SKM-1 treated with dmso at 0.1 percent for 144 hours (cell line): ENCODE measurements at regions not wholly inside any gene's neighbourhood (a gene's known extent, or its start where the extent isn't known, plus 50 kb on each side); places are given as distances from the start of the nearest gene placed in this dataset.

Experiments used
- DNase-seq: peaks from one replicate; lab custom pipeline; 2025; ENCODE audit not compliant: unreplicated experiment; lab: John Stamatoyannopoulos, UW

- DNase-seq, result no peak
Observed at GRCh38 chr4:12880844-12881243, 603.3 kb downstream of the RAB28 start.

- no peak for DNase-seq
Observed at GRCh38 chr4:12879496-12879895, 604.6 kb downstream of the RAB28 start.

GRCh38 chr4:12875640-12876243 lies 608.4 kb downstream of the RAB28 start:
- no peak for DNase-seq

GRCh38 chr4:12873351-12873750 lies 610.8 kb downstream of the RAB28 start:
- DNase-seq, result no peak

- no peak for DNase-seq
Observed at GRCh38 chr4:12861422-12861821, 622.7 kb downstream of the RAB28 start.

GRCh38 chr4:12852338-12853307 lies 631.5 kb downstream of the RAB28 start:
- peak; percentile 63 for DNase-seq

- no peak for DNase-seq
Observed at GRCh38 chr4:12846368-12846767, 637.8 kb downstream of the RAB28 start.

GRCh38 chr4:12844141-12844540 lies 640.0 kb downstream of the RAB28 start:
- no peak for DNase-seq

- no peak for DNase-seq
Observed at GRCh38 chr4:12827966-12828365, 656.2 kb downstream of the RAB28 start.

- no peak for DNase-seq
Observed at GRCh38 chr4:12791536-12791935, 692.6 kb downstream of the RAB28 start.

GRCh38 chr4:12787261-12787660 lies 696.9 kb downstream of the RAB28 start:
- DNase-seq, result no peak

- no peak for DNase-seq
Observed at GRCh38 chr4:12778706-12779105, 705.4 kb downstream of the RAB28 start.

GRCh38 chr4:12778191-12778590 lies 705.9 kb downstream of the RAB28 start:
- no peak for DNase-seq

- no peak for DNase-seq
Observed at GRCh38 chr4:12770351-12770750, 713.8 kb downstream of the RAB28 start.

- no peak for DNase-seq
Observed at GRCh38 chr4:12761694-12762093, 722.4 kb downstream of the RAB28 start.

- no peak for DNase-seq
Observed at GRCh38 chr4:12747154-12747553, 737.0 kb downstream of the RAB28 start.

GRCh38 chr4:12746221-12746620 lies 737.9 kb downstream of the RAB28 start:
- DNase-seq, result no peak

GRCh38 chr4:12734586-12734985 lies 749.6 kb downstream of the RAB28 start:
- DNase-seq, result no peak

GRCh38 chr4:12729384-12729783 lies 754.8 kb downstream of the RAB28 start:
- peak; percentile 17 for DNase-seq

GRCh38 chr4:12724510-12724909 lies 759.6 kb downstream of the RAB28 start:
- DNase-seq, result peak; percentile 53

- no peak for DNase-seq
Observed at GRCh38 chr4:12723849-12724447, 760.2 kb downstream of the RAB28 start.

GRCh38 chr4:12716896-12717295 lies 767.2 kb downstream of the RAB28 start:
- DNase-seq, result no peak
